Cardiac septum (tissue), 1 donor: ENCODE measurements at regions not wholly inside any gene's neighbourhood (a gene's known extent, or its start where the extent isn't known, plus 50 kb on each side); places are given as distances from the start of the nearest gene placed in this dataset.
"Not testable (repeated sequence)": the region's sequence is repeated elsewhere in the genome, so short reads cannot be mapped to it uniquely, and the experiment has no call there.

Experiments
- DNase-seq: peaks from one replicate; pipeline ENCODE4 v3.0.0-alpha.2; 2020; ENCODE audit warnings: low spot score
- intact Hi-C: fragments of 100-400 bp; cut with DNase I; formaldehyde crosslinking; loops from one replicate; pipeline ENCODE4 v1.14.0; 2022
- donor health status: DM: no; HTN: no; CAD: no.

- intact Hi-C loops, result loop anchor here (5.0 kb wide), 1 partner anchor 222 kb away; no protein-coding TSS in a partner anchor
- DNase-seq, result no peak
Measured at GRCh38 chr19:33998739-33999345, 173.5 kb upstream of the LSM14A start.

- intact Hi-C loops, result no loop called here
- no peak for DNase-seq
Measured at GRCh38 chr19:34017024-34017423, 155.3 kb upstream of the LSM14A start.

GRCh38 chr19:34017601-34018000 lies 154.7 kb upstream of the LSM14A start:
- DNase-seq, result no peak
- intact Hi-C loops, result no loop called here

- no peak for DNase-seq
- intact Hi-C loops, result no loop called here
Measured at GRCh38 chr19:34018546-34018945, 153.8 kb upstream of the LSM14A start.

GRCh38 chr19:34023381-34023780 lies 148.9 kb upstream of the LSM14A start:
- DNase-seq, result no peak
- intact Hi-C loops, result no loop called here

- DNase-seq, result no peak
- intact Hi-C loops, result no loop called here
Measured at GRCh38 chr19:34033880-34034279, 138.4 kb upstream of the LSM14A start.

- intact Hi-C loops, result no loop called here
- no peak for DNase-seq
Measured at GRCh38 chr19:34034318-34034846, 137.9 kb upstream of the LSM14A start.

- no peak for DNase-seq
- intact Hi-C loops, result loop anchor here (2.0 kb wide), 1 partner anchor 103 kb away; no protein-coding TSS in a partner anchor
Measured at GRCh38 chr19:34041925-34042521, 130.3 kb upstream of the LSM14A start.

GRCh38 chr19:34044021-34044420 lies 128.3 kb upstream of the LSM14A start:
- no peak for DNase-seq
- intact Hi-C loops, result no loop called here

- no peak for DNase-seq
- intact Hi-C loops, result no loop called here
Measured at GRCh38 chr19:34049944-34050343, 122.4 kb upstream of the LSM14A start.

GRCh38 chr19:34050430-34050829 lies 121.9 kb upstream of the LSM14A start:
- intact Hi-C loops, DNase-seq: not testable (repeated sequence)

GRCh38 chr19:34051255-34051654 lies 121.0 kb upstream of the LSM14A start:
- intact Hi-C loops, result no loop called here
- DNase-seq, result no peak

GRCh38 chr19:34057155-34057554 lies 115.1 kb upstream of the LSM14A start:
- intact Hi-C loops, result no loop called here
- no peak for DNase-seq

GRCh38 chr19:34066007-34066643 lies 106.2 kb upstream of the LSM14A start:
- intact Hi-C loops, result no loop called here

GRCh38 chr19:34067861-34068271 lies 104.4 kb upstream of the LSM14A start:
- intact Hi-C loops, result no loop called here
- DNase-seq, result no peak

More at GRCh38 chr19:34066007-34066643, 106.2 kb upstream of the LSM14A start:
- DNase-seq, result no peak

- no peak for DNase-seq
- intact Hi-C loops, result no loop called here
Measured at GRCh38 chr19:34075661-34076091, 96.6 kb upstream of the LSM14A start.

GRCh38 chr19:34082289-34083077 lies 89.8 kb upstream of the LSM14A start:
- intact Hi-C loops, result no loop called here
- DNase-seq, result no peak

GRCh38 chr19:34084396-34085145 lies 87.7 kb upstream of the LSM14A start:
- intact Hi-C loops, result no loop called here
- no peak for DNase-seq

- intact Hi-C loops, result no loop called here
- DNase-seq, result no peak
Measured at GRCh38 chr19:34085336-34085735, 87.0 kb upstream of the LSM14A start.
